Islet of Langerhans (tissue), 1 donor: ENCODE measurements at regions not wholly inside any gene's neighbourhood (a gene's known extent, or its start where the extent isn't known, plus 50 kb on each side); places are given as distances from the start of the nearest gene placed in this dataset.

Experiments used
- FAIRE-seq: peaks from one replicate; lab custom pipeline; 2011; peaks lifted over from hg19 to GRCh38; lab: Jason Lieb, UNC

DNA sequence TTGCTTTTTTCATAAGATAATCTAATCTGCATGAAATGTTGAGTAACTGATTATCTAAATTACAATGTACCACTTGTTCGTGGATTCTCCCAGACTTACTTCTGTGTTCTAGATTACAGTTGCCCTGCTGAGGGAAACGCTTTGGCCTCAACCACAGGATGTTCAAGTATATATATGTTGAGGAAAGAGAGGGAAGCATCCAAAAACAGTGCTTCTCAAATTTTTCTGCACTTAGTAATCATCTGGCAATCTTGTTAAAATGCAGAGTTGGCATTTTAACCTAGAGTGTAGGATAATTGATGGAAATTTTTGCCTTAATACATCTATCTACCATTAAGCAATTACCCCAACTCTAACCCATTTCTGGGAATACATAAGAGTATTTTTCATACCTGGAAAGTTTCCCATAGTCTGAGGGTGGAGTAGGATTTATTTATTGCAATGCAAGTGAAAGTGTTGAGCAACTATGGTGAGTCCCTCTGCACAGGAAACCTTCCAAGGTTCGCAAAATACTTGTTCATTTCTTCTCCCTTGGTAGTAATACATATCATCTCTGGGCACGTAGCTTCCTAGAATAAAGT, 59.6 kb upstream of the C1GALT1 start:
- FAIRE-seq: no peak

DNA sequence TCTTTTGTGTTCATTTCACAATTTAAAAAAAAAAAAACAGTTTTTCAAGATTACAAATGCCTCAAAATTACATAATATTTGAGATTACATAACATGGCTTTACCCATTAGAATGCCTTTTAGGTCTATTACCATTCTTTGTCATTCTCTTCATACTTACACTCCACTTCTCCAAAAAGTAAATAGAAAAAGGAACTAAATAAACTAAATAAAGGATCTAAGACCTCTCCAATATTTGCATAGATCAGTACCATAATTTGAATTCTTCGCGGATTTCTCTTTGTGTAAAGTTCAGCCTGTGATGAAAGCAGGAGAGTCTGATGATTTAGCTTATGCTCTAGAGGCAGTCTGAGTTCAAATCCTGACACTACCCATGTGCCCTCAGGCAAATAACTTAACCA, 56.4 kb upstream of the C1GALT1 start:
- no peak for FAIRE-seq

DNA sequence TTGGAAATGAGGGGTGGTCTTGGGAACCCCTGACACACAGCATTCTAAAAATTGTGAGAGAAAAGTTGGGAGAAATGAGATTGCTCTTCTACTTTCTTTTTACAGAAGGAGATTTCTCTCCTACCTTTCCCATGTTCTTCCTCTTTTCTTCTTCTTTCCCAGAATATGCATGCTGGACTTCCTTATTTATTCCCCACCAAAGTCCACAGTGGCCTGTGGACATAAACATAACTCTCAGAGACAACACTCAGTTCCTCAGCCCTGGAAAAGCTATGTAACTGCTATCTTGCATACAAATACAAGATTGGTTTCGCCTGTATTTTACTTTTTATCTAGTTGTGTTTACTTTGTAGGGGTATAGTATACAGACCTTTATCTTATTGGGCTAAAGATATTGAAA, 54.6 kb upstream of the C1GALT1 start:
- FAIRE-seq: no peak

DNA sequence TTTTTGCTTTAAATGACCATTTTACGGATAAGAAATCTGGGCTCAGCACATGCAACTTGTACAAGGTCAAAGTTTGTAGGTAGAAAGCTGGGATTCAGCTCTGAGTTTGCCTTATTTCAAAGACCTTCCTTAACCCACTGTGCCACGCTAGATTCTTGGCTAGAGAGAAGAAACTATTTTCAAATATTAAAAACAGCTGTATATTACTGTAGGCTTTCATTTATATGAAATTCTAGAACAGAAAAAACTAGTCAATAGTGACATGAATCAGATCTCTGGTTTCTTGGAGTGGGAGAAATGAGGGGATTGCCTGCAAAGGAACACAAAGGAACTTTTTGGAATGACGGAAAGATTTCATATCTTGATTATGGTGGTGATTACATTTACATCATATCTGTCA, 53.0 kb upstream of the C1GALT1 start:
- FAIRE-seq: no peak

DNA sequence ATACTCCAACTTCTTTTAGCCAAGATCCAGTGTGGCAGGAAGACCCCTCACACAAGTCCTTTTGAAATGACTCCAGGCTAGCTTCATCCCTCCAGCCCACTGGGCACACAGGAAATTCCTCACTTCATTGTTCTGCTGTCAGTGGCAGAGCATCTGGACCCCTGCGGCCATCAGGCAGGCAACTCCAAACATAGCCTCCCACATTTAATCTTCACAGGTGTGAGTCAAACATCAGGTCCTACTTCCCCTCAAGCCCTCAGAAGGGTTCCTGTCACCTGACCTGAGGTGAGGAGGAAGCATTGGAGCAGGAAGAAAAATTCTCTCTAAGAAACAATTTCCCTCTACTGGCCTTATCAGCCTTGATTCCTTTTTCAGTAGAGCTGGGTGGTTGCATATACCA, 51.1 kb upstream of the C1GALT1 start:
- FAIRE-seq: no peak
